ENCODE measurements at regions not wholly inside any gene's neighbourhood (a gene's known extent, or its start where the extent isn't known, plus 50 kb on each side); places are given as distances from the start of the nearest gene placed in this dataset.

- TF ChIP-seq CTCF (conservative IDR thresholded peaks at IDR 0.05 in 1 of 2, IDR thresholded peaks at IDR 0.05 in 1 of 2; ENCODE audit: low read depth in 1 of 2, low read length in 2 of 2) (no peak), EZH2 (IDR thresholded peaks at IDR 0.05; ENCODE audit: low read length, missing control alignments) (no peak)
Observed at GRCh38 chr18:60910534-60910933, 422.7 kb upstream of the CDH20 start.

Data from fibroblast of lung (primary cell).